HCT116 (cell line): ENCODE measurements at regions not wholly inside any gene's neighbourhood (a gene's known extent, or its start where the extent isn't known, plus 50 kb on each side); places are given as distances from the start of the nearest gene placed in this dataset.
"Not testable (repeated sequence)": the region's sequence is repeated elsewhere in the genome, so short reads cannot be mapped to it uniquely, and the experiment has no call there.

ENCODE experiments used
- ATAC-seq: fragments of 200-7000 bp; cut with Tn5 transposase; 2 replicates; pipeline ENCODE4 v1.9.1; 2020; ENCODE audit warnings: mild to moderate bottlenecking, moderate library complexity
- BruUV-seq: library from RNA; stranded (reverse); fragments of 400-500 nt; replicated peaks from 2 replicates; lab custom pipeline; 2021; lab: Mats Ljungman, UMichigan
- CTCF ChIA-PET: fragments of 300-600 bp; sonication (Branson Sonifier 250); formaldehyde crosslinking; loops from one replicate; lab custom pipeline; 2021; ENCODE audit warnings: antibody characterized with exemption; lab: Charles Lee
- POLR2A ChIA-PET: fragments of 300-600, 350-600 bp; sonication (Branson Sonifier 250); formaldehyde crosslinking; loops from one replicate; lab custom pipeline; 2021; ENCODE audit warnings: antibody characterized with exemption; lab: Charles Lee
- RAD21 ChIA-PET, 2 experiments: fragments of 300-600 bp; sonication (Branson Sonifier 250); formaldehyde crosslinking; loops; one replicate each; lab custom pipeline; 2023; ENCODE audit warnings: low total read pairs in 2 of 2; ENCODE audit not compliant: uncharacterized antibody in 2 of 2, unreplicated experiment in 2 of 2, low non-redundant PET in 1 of 2; lab: Charles Lee
- DNase-seq: peaks from one replicate; pipeline ENCODE4 v3.0.0-alpha.2; 2010; ENCODE audit warnings: low read depth, low spot score
- H2AFZ ChIP-seq: fragments of 200-600 bp; shearing (Covaris generic), sonication (generic); 2 replicates; pipeline ENCODE4 v1.6.1; 2017; ENCODE audit warnings: low read depth, mixed run types, mixed read lengths, antibody characterized with exemption, low read length; ENCODE audit not compliant: poor library complexity, severe bottlenecking
- H3K27ac ChIP-seq: 2 replicates; pipeline ENCODE4 v1.5.1; 2012; ENCODE audit warnings: low read depth, low read length
- H3K27me3 ChIP-seq: fragments of 200-600 bp; sonication (generic); 2 replicates; pipeline ENCODE4 v1.6.1; 2016; ENCODE audit warnings: mixed run types, low read length, mixed read lengths; ENCODE audit not compliant: insufficient read depth
- H3K36me3 ChIP-seq, 2 experiments: fragments of 200-500 bp in 1 of 2; fragments of 200-600 bp in 1 of 2; sonication (Bioruptor generic) in 1 of 2; sonication (generic) in 1 of 2; 2 replicates each; pipeline versions ENCODE4 v1.5.1 to v1.6.1; 2014 to 2016; ENCODE audit warnings: low read length in 2 of 2, inconsistent platforms in 1 of 2, mixed read lengths in 1 of 2, mixed run types in 1 of 2; ENCODE audit not compliant: insufficient read depth in 2 of 2, control insufficient read depth in 1 of 2
- H3K4me1 ChIP-seq, 2 experiments: fragments of 200-600 bp in 1 of 2; sonication (generic) in 1 of 2; 2 replicates each; pipeline versions ENCODE4 v1.5.1 to v1.6.1; 2012 to 2017; ENCODE audit warnings: low read length in 2 of 2, inconsistent platforms in 1 of 2, mild to moderate bottlenecking in 1 of 2, mixed read lengths in 1 of 2, mixed run types in 1 of 2, moderate library complexity in 1 of 2; ENCODE audit not compliant: insufficient read depth in 2 of 2, control insufficient read depth in 1 of 2
- H3K4me2 ChIP-seq: fragments of 200-600 bp; sonication (generic); 2 replicates; pipeline ENCODE4 v1.6.1; 2017; ENCODE audit warnings: mixed run types, low read length, mixed read lengths
- H3K4me3 ChIP-seq, 2 experiments: fragments of 200-600 bp in 1 of 2; sonication (generic) in 1 of 2; replicated peaks in 1 of 2; 2 replicates each; pipeline ENCODE4 v1.5.1; 2011 to 2016; ENCODE audit warnings: low read length in 2 of 2, control low read depth in 1 of 2, low read depth in 1 of 2, mild to moderate bottlenecking in 1 of 2, mixed read lengths in 1 of 2, mixed run types in 1 of 2
- H3K79me2 ChIP-seq: fragments of 200-600 bp; sonication (generic); 2 replicates; pipeline ENCODE4 v1.6.1; 2017; ENCODE audit warnings: mild to moderate bottlenecking, mixed run types, low read length, moderate library complexity, mixed read lengths; ENCODE audit not compliant: insufficient read depth
- H3K9ac ChIP-seq: fragments of 200-600 bp; sonication (generic); 2 replicates; pipeline ENCODE4 v1.6.1; 2016; ENCODE audit warnings: low read length, mixed read lengths
- H3K9me2 ChIP-seq: fragments of 200-600 bp; sonication (generic), shearing (Covaris generic); 2 replicates; pipeline ENCODE4 v1.6.1; 2017; ENCODE audit warnings: mixed run types, mild to moderate bottlenecking, moderate library complexity; ENCODE audit not compliant: insufficient read depth
- H3K9me3 ChIP-seq, 2 experiments: fragments of 200-500 bp in 1 of 2; fragments of 200-600 bp in 1 of 2; sonication (Bioruptor generic) in 1 of 2; sonication (generic) in 1 of 2; 2 replicates each; pipeline ENCODE4 v1.6.1; 2014 to 2017; ENCODE audit warnings: low read length in 2 of 2, mixed read lengths in 2 of 2, inconsistent platforms in 1 of 2, low read depth in 1 of 2, mild to moderate bottlenecking in 1 of 2, mixed run types in 1 of 2, moderate library complexity in 1 of 2; ENCODE audit not compliant: control insufficient read depth in 1 of 2, insufficient read depth in 1 of 2
- H4K20me1 ChIP-seq: fragments of 200-600 bp; sonication (generic), shearing (Covaris generic); 2 replicates; pipeline ENCODE4 v1.6.1; 2017; ENCODE audit warnings: mixed run types, mild to moderate bottlenecking, moderate library complexity; ENCODE audit not compliant: insufficient read depth
- EZH2phosphoT487 ChIP-seq: fragments of 200-600 bp; IDR thresholded peaks from 2 replicates; pipeline ENCODE4 v1.6.1; 2018; ENCODE audit warnings: antibody characterized with exemption, borderline replicate concordance
- POLR2A ChIP-seq: IDR thresholded peaks from 2 replicates; pipeline ENCODE4 v1.7.0; 2011; ENCODE audit warnings: borderline replicate concordance; ENCODE audit not compliant: insufficient read depth, insufficient read length; ENCODE audit errors: extremely low read depth
- ZBTB33 ChIP-seq: IDR thresholded peaks from 2 replicates; pipeline ENCODE4 v1.6.1; 2011; ENCODE audit warnings: mild to moderate bottlenecking, low read length, moderate library complexity; ENCODE audit not compliant: insufficient replicate concordance; ENCODE audit errors: extremely low read depth
- ZFX ChIP-seq: fragments of 450-650 bp; IDR thresholded peaks from 2 replicates; pipeline ENCODE4 v1.6.1; 2017
- intact Hi-C: fragments of 100-400 bp; cut with micrococcal nuclease; formaldehyde crosslinking; loops from 2 replicates; pipeline ENCODE4 v1.10.0; 2022
- TF ChIP-seq, protein P1 (sequence below): IDR thresholded peaks from 2 replicates; pipeline ENCODE4 v1.6.1; 2012

GRCh38 chr3:101117465-101117864 is 124.2 kb upstream of the ABI3BP start:
- Histone ChIP-seq H3K4me3 (no peak overlapping the region), H3K9ac (no peak overlapping the region), H2AFZ (no peak overlapping the region), H3K4me2 (no peak overlapping the region)
- ChIA-PET POLR2A (no interaction called here), RAD21 (no interaction called here), CTCF (no interaction called here)
- intact Hi-C loops = no loop called here
- DNase-seq (no peak), ATAC-seq (no peak)
- TF ChIP-seq EZH2phosphoT487 (no peak), ZFX (no peak), POLR2A (no peak), ZBTB33 (no peak)
- TF ChIP-seq, protein P1, sequence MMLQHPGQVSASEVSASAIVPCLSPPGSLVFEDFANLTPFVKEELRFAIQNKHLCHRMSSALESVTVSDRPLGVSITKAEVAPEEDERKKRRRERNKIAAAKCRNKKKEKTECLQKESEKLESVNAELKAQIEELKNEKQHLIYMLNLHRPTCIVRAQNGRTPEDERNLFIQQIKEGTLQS = no peak
- TF ChIP-seq, all 23 proteins: peak for 0
- Histone ChIP-seq H3K4me1 (no peaks in the 10 kb centered on the region), H3K79me2 (no peaks in the 10 kb centered on the region), H3K36me3 (no peaks in the 10 kb centered on the region), H3K27me3 (no peaks in the 10 kb centered on the region), H3K27ac (no peak overlapping the region), H4K20me1 (no peaks in the 10 kb centered on the region; the same call in 1 of the 2 replicates), H3K9me3 (no peaks in the 10 kb centered on the region), H3K9me2 (no peaks in the 10 kb centered on the region)
- BruUV-seq = no TSS peak

GRCh38 chr3:101110295-101110694 is 117.1 kb upstream of the ABI3BP start:
- H3K27me3 ChIP-seq, H3K9me2 ChIP-seq, BruUV-seq, H3K27ac ChIP-seq, H3K36me3 ChIP-seq, ATAC-seq, H3K9me3 ChIP-seq, H3K4me3 ChIP-seq, RAD21 ChIA-PET, H4K20me1 ChIP-seq, H3K4me2 ChIP-seq, H3K4me1 ChIP-seq, POLR2A ChIA-PET, DNase-seq, H2AFZ ChIP-seq, intact Hi-C loops, H3K9ac ChIP-seq, CTCF ChIA-PET, H3K79me2 ChIP-seq: not testable (repeated sequence)
